Neuron (in vitro differentiated cells): ENCODE measurements at regions not wholly inside any gene's neighbourhood (a gene's known extent, or its start where the extent isn't known, plus 50 kb on each side); places are given as distances from the start of the nearest gene placed in this dataset.

Source experiments
- H2AFZ ChIP-seq: one replicate; pipeline ENCODE4 v1.6.1; 2013; ENCODE audit warnings: low read depth, mild to moderate bottlenecking, inconsistent platforms, low read length, moderate library complexity
- H3K27me3 ChIP-seq: one replicate; pipeline ENCODE4 v1.6.1; 2013; ENCODE audit warnings: low read length; ENCODE audit not compliant: insufficient read depth
- H3K36me3 ChIP-seq: one replicate; pipeline ENCODE4 v1.6.1; 2013; ENCODE audit warnings: low read length; ENCODE audit not compliant: insufficient read depth
- H3K4me1 ChIP-seq: one replicate; pipeline ENCODE4 v1.6.1; 2013; ENCODE audit warnings: low read length; ENCODE audit not compliant: insufficient read depth
- H3K4me3 ChIP-seq: 2 replicates; pipeline ENCODE4 v1.5.1; 2013; ENCODE audit warnings: mild to moderate bottlenecking, low read length, moderate library complexity
- H3K9me3 ChIP-seq: one replicate; pipeline ENCODE4 v1.6.1; 2013; ENCODE audit warnings: low read length

DNA sequence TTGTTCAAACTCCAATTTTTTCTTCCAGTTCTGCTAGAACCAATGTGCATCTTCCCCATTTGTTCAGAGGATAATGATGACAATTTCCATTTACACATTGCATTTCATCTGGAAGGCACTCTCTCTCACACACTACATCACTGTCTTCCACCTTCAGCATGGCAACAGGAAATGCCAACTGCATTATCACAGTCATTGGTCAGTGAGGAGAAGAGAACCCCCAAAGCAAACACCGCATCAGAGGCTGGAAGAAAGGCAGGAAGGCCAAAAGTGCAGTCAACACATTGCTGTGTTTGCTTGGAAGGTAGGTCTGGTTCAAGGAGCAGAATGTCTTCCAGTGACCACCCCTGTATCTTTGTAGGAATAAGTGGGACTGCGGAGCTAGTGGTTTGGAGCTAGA lies 192.2 kb upstream of the RHOBTB1 start:
- H2AFZ ChIP-seq = no peak overlapping the region
- H3K4me1 ChIP-seq = no peaks in the 10 kb centered on the region
- no peak overlapping the region for H3K4me3 ChIP-seq
- H3K27me3 ChIP-seq = no peaks in the 10 kb centered on the region
- no peaks in the 10 kb centered on the region for H3K9me3 ChIP-seq
- H3K36me3 ChIP-seq = no peaks in the 10 kb centered on the region

DNA sequence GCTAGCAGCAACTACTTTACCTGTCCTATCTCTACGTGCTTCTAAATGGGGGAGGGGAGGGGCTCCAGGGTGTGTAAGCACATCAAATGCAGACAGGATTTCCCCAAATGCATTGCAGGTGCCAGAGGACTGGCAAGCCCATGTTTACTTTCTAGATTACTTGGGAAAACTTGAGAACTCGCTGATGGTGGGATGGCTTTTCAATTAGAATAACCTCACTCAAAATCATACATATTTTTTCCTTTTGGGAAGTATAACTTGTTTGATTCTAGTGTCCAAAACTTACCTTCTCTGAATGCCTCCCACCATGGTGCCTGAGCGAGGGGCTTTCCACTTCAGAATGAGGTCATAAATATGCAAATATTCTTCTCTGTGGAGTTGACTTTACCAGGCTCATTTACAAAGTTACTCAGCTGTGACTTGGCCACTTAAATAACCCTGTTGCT lies 191.3 kb upstream of the RHOBTB1 start:
- no peak overlapping the region for H2AFZ ChIP-seq
- no peaks in the 10 kb centered on the region for H3K27me3 ChIP-seq
- H3K4me3 ChIP-seq = no peak overlapping the region
- H3K36me3 ChIP-seq = no peaks in the 10 kb centered on the region
- H3K9me3 ChIP-seq = no peaks in the 10 kb centered on the region
- no peaks in the 10 kb centered on the region for H3K4me1 ChIP-seq

DNA sequence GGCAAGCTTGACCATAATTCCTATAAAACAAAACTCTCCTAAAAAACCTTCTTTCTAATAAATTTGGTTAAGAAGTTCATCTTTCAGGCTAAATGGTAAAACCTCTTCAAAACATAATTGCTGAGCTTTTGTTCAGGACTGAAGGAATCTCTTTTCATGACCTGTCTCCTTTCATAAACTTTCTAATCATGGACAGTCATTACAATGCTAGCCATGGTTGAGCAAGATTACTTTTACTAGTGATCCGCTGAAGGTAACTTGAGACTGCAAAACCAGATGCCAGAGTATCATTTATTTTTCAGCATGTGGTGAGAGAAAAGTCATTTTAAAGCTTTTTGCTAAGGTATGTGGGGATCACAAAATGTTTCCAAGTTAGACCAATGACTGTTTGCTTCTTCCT lies 186.4 kb upstream of the RHOBTB1 start:
- no peaks in the 10 kb centered on the region for H3K36me3 ChIP-seq
- no peaks in the 10 kb centered on the region for H3K9me3 ChIP-seq
- no peaks in the 10 kb centered on the region for H3K4me1 ChIP-seq
- no peaks in the 10 kb centered on the region for H3K27me3 ChIP-seq
- peak overlapping the region; percentile 14 for H2AFZ ChIP-seq
- H3K4me3 ChIP-seq = no peak overlapping the region

DNA sequence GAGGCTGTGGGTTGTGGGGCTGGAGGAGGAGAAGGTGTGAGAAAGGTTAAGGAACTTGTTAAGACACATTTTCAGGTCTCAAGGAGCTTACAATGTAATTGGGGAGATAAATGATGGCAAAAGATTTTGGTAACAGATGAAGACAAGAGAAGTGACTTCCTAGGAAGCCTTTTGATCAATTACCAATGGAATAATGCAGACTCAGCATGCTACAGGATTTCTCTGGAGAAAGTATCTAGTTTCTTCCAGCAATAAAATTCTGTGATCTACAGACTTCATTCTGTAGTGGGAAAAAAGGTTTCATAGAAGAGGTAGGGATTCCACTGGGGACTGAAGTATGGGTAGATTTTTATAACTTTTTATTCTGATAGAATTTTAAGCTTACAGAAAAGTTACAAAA lies 184.2 kb upstream of the RHOBTB1 start:
- H3K9me3 ChIP-seq = no peaks in the 10 kb centered on the region
- no peak overlapping the region for H3K4me3 ChIP-seq
- no peaks in the 10 kb centered on the region for H3K4me1 ChIP-seq
- no peaks in the 10 kb centered on the region for H3K27me3 ChIP-seq
- no peak overlapping the region for H2AFZ ChIP-seq
- no peaks in the 10 kb centered on the region for H3K36me3 ChIP-seq

DNA sequence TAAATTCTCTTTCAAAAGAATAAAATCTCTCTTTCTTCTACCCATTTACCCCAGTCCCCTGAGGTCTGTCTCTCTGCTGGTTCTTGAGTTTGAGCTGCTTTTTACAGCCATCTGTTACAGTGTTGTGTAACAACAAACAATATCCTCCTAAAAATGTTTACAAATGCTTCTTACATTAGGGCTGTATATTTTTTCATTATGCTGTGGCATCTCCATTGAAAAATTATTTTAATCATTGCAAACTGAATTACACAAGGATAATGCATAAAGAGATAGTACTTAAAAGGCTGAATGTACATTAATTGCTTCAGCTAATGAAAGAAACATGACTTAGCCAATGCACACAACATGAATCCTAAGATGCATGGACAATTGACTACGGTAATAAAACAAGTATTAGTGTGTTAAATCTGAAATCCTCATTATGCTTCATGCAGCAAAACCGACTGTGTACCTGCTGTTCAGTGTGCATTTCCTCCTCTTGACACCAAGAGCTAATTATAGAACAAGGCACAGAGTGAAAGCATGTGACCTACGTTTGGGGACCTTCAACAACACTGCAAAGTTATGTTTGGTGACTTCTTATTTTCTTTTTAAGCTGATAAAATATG lies 181.7 kb upstream of the RHOBTB1 start:
- H3K4me3 ChIP-seq = no peak overlapping the region
- no peaks in the 10 kb centered on the region for H3K27me3 ChIP-seq
- no peaks in the 10 kb centered on the region for H3K36me3 ChIP-seq
- no peaks in the 10 kb centered on the region for H3K9me3 ChIP-seq
- no peak overlapping the region for H2AFZ ChIP-seq
- H3K4me1 ChIP-seq = no peaks in the 10 kb centered on the region

DNA sequence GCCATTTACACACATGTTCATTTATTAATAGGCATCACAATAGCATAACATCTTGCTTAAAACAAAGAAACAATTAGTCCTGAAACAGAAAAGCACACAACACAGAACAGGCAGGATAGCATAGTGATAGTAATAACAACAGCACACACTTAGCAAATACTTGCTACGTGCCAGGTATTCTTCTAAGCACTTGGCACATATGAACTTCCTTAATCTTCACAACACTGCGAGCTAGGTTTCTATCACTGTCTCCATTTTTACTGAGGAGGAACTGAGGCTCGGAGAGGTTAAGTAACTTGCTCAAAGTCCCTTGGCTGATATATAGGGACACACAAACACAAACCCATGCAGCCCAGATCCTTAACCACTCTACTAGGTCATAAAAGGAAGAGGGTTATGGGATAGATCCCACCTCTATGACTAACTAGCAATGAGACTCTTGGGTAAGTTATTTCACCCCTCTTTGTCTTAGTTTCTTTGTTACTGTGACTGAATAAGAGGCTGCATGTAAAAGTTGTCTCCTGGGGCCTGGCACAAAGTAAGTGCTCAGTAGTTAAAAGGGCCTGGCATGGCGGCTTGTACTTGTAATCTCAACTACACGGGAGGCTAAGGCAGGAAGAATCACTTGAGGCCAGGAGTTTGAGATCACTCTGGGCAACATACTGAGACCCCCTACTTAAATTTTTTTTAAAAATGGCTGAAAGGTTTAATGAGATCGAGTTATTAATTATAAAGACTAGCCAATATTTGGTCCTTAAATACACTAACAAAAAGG lies 181.0 kb upstream of the RHOBTB1 start:
- Histone ChIP-seq H3K9me3 (no peaks in the 10 kb centered on the region), H3K4me1 (no peaks in the 10 kb centered on the region), H3K36me3 (no peaks in the 10 kb centered on the region), H2AFZ (no peak overlapping the region), H3K27me3 (no peaks in the 10 kb centered on the region), H3K4me3 (no peak overlapping the region)

DNA sequence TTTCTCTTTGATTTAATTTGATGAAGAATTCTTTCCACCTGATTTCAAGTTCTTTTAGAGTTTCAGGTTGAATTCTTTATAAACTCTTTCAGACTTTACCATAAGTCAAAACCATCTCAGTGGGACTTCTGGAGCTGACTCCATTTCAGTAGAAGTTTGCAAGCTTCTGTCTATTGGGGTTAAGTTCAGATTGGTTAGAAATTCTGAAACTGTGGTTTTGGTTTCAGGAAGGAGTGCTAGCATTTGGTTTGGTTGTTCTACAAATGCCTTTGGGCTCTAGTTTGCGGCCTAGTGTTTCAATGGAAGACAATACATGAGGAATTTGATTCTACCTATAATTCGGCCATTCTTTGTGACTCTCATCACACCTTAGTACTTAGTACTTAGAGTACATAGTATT lies 176.8 kb upstream of the RHOBTB1 start:
- Histone ChIP-seq H3K36me3 (no peaks in the 10 kb centered on the region), H3K4me3 (no peak overlapping the region), H3K9me3 (no peaks in the 10 kb centered on the region), H2AFZ (no peak overlapping the region), H3K4me1 (no peaks in the 10 kb centered on the region), H3K27me3 (no peaks in the 10 kb centered on the region)

DNA sequence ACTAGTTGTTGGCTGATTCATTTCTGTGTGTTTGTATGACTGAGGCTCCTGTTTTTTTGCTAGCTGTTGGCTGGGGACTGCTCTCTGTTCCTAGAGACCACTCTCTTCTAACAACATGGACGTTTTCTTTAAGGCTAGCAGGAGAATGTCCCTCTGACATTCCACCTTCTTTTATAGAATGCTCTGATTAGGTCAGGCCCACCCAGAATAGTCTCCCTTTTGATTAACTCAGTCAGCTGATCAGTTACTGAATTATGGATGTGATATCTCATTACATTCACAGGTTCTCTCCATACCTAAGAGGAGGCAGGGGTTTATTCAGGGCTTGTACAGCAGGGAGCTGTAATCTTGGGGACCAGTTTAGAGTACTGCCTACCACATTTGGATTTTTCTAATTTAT lies 175.6 kb upstream of the RHOBTB1 start:
- H3K9me3 ChIP-seq = no peaks in the 10 kb centered on the region
- H3K27me3 ChIP-seq = no peaks in the 10 kb centered on the region
- no peak overlapping the region for H2AFZ ChIP-seq
- no peak overlapping the region for H3K4me3 ChIP-seq
- no peaks in the 10 kb centered on the region for H3K36me3 ChIP-seq
- no peaks in the 10 kb centered on the region for H3K4me1 ChIP-seq

DNA sequence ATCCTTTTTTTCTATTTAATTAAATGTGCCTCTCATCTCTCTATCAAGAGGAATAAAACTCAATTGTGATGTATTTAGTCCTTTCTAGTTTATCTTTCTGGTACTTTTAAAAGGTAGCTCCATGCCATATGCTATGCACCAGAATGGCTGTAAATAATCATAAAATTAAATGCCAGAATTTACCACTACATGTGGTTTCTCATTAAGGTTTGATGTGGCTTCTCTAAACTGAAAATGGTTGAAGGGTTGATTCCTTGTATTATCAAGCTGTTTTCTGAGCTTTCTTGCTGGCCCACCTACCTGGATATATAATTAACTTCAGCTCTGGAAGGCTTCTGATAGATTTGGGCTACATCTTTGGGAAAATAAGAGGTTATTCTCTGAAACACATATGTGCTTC lies 171.9 kb upstream of the RHOBTB1 start:
- H3K4me3 ChIP-seq = no peak overlapping the region
- no peaks in the 10 kb centered on the region for H3K9me3 ChIP-seq
- no peaks in the 10 kb centered on the region for H3K36me3 ChIP-seq
- no peak overlapping the region for H2AFZ ChIP-seq
- no peaks in the 10 kb centered on the region for H3K4me1 ChIP-seq
- H3K27me3 ChIP-seq = no peaks in the 10 kb centered on the region

DNA sequence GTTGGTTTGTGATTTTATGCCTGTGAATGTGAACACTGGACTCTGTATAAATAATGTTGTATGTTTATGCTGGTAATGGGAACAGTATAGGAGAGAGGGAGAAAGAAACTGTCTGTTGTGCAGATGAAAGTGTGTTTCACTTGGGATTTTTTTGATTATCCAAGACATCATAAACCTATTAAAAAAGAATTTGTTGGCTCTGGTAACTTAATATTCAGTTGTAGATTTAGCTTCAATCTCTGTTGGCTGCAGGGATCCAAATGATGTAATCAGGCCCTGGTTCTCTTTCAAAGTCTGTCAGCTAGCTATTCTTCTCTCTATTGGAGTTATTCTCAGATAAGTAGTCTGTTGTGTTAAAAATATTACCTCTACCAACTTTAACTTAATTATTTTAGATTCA lies 168.8 kb upstream of the RHOBTB1 start:
- no peaks in the 10 kb centered on the region for H3K36me3 ChIP-seq
- no peak overlapping the region for H3K4me3 ChIP-seq
- no peaks in the 10 kb centered on the region for H3K27me3 ChIP-seq
- H3K9me3 ChIP-seq = no peaks in the 10 kb centered on the region
- H3K4me1 ChIP-seq = no peaks in the 10 kb centered on the region
- H2AFZ ChIP-seq = no peak overlapping the region

DNA sequence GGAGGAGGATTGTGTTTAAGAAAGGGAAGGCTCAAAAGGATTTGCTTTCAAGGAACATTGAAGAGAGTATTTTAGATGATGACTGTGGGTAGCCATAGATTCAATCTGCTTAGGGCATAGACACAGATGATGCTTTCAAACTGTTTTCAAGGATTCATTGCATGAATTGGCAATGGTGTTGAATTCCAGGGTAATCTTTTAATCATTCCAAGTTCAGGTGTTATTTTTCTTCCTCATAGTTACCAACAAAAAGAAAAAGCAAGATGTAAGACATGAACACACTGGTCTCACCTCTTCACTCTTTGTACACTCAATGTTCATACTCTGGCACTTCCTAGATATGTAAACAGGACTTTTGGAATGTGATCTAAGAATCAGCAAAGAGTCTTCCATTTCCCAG lies 167.0 kb upstream of the RHOBTB1 start:
- Histone ChIP-seq H3K36me3 (no peaks in the 10 kb centered on the region), H3K4me3 (no peak overlapping the region), H2AFZ (no peak overlapping the region), H3K9me3 (no peaks in the 10 kb centered on the region), H3K27me3 (no peaks in the 10 kb centered on the region), H3K4me1 (no peaks in the 10 kb centered on the region)

DNA sequence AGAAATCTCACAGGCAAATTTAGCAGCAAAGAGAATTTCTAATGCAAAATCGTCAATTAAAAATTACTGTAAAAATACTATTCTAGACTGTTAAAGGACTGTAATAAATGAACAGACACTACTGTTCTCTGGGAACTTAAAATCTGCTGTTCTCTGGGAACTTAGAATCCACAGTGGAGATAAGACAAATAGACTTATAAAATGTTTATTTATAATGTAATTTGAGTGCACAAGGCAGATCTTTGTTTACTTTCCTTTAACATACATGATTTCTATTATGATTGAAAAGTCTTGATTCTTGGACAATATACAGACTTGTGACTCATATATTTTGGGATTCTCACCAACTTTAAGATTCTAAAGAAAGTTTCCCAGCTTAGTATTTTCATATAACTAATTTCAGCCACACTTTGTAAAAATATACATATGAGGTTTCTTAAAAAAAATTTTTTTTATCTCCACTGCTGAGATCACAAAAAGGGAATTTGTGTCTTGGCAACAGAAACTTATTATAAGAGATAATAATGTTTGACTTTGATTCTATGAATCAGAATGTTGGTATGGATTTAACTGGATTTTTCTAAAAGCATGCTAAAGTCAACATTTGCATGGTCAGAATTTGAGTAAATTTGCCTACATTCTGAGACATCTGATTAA lies 166.3 kb upstream of the RHOBTB1 start:
- Histone ChIP-seq H3K9me3 (no peaks in the 10 kb centered on the region), H3K4me3 (no peak overlapping the region), H3K4me1 (no peaks in the 10 kb centered on the region), H3K36me3 (no peaks in the 10 kb centered on the region), H3K27me3 (no peaks in the 10 kb centered on the region), H2AFZ (no peak overlapping the region)

DNA sequence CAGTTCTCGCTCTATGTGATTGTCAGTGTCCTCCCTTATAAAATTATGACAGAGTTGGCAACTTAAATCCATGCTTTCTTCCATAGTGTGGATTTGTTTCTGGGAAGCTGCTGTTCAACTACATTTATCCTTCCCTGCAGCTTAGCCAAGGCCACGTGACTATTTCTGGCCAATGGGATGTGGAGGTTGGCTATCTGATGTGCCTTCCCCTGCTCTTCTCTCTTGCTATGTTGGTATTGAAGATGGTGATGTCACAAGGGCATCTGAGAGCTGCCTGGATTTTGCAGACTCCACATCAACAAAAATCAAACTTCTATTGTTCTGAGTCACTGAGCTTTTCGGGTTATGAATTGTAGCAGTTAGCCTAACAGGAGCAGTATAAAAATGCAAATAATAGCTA lies 164.9 kb upstream of the RHOBTB1 start:
- no peak overlapping the region for H3K4me3 ChIP-seq
- H3K9me3 ChIP-seq = no peaks in the 10 kb centered on the region

More for the DNA sequence above, 164.9 kb upstream of the RHOBTB1 start:
- no peak overlapping the region for H2AFZ ChIP-seq
- no peaks in the 10 kb centered on the region for H3K36me3 ChIP-seq
- no peaks in the 10 kb centered on the region for H3K4me1 ChIP-seq
- H3K27me3 ChIP-seq = no peaks in the 10 kb centered on the region
